GM23248 (cell line): ENCODE measurements at regions not wholly inside any gene's neighbourhood (a gene's known extent, or its start where the extent isn't known, plus 50 kb on each side); places are given as distances from the start of the nearest gene placed in this dataset.

Experiments used
- DNase-seq: peaks from one replicate; pipeline ENCODE4 v3.0.0-alpha.2; 2015
- H2AFZ ChIP-seq: fragments of 200-600 bp; sonication (generic); 2 replicates; pipeline ENCODE4 v1.6.1; 2016; ENCODE audit warnings: antibody characterized with exemption
- H3F3A ChIP-seq: fragments of 200-600 bp; sonication (generic); 2 replicates; pipeline ENCODE4 v1.6.1; 2016; ENCODE audit warnings: mild to moderate bottlenecking, antibody characterized with exemption, mixed run types; ENCODE audit not compliant: insufficient read depth
- H3K27ac ChIP-seq: fragments of 200-600 bp; sonication (generic); 2 replicates; pipeline ENCODE4 v1.5.1; 2016; ENCODE audit warnings: mild to moderate bottlenecking
- H3K27me3 ChIP-seq: fragments of 200-600 bp; sonication (generic); replicated peaks from 2 replicates; pipeline ENCODE4 v1.6.1; 2016; ENCODE audit warnings: mild to moderate bottlenecking; ENCODE audit not compliant: insufficient read depth
- H3K36me3 ChIP-seq: fragments of 200-600 bp; sonication (generic); 2 replicates; pipeline ENCODE4 v1.6.1; 2016; ENCODE audit warnings: low read depth, mild to moderate bottlenecking
- H3K4me1 ChIP-seq: fragments of 200-600 bp; sonication (generic); 2 replicates; pipeline ENCODE4 v1.6.1; 2016; ENCODE audit warnings: mild to moderate bottlenecking; ENCODE audit not compliant: insufficient read depth
- H3K4me2 ChIP-seq: fragments of 200-600 bp; sonication (generic); one replicate; pipeline ENCODE4 v1.6.1; 2016; ENCODE audit warnings: mild to moderate bottlenecking; ENCODE audit not compliant: unreplicated experiment
- H3K4me3 ChIP-seq: fragments of 200-600 bp; sonication (generic); 2 replicates; pipeline ENCODE4 v1.5.1; 2016; ENCODE audit warnings: mild to moderate bottlenecking
- H3K79me2 ChIP-seq: fragments of 200-600 bp; sonication (generic); 2 replicates; pipeline ENCODE4 v1.6.1; 2016; ENCODE audit warnings: mild to moderate bottlenecking; ENCODE audit not compliant: insufficient read depth
- H3K9ac ChIP-seq: fragments of 200-600 bp; sonication (generic); 2 replicates; pipeline ENCODE4 v1.6.1; 2016; ENCODE audit warnings: mild to moderate bottlenecking
- H3K9me2 ChIP-seq: fragments of 200-600 bp; sonication (generic); 2 replicates; pipeline ENCODE4 v1.6.1; 2016; ENCODE audit warnings: mixed run types, mild to moderate bottlenecking, moderate library complexity; ENCODE audit not compliant: insufficient read depth
- H3K9me3 ChIP-seq: fragments of 200-600 bp; sonication (generic); one replicate; pipeline ENCODE4 v1.6.1; 2017; ENCODE audit warnings: low read depth
- H4K20me1 ChIP-seq: fragments of 200-600 bp; sonication (generic); 2 replicates; pipeline ENCODE4 v1.6.0; 2016; ENCODE audit not compliant: insufficient read depth
- EZH2 ChIP-seq: fragments of 200-600 bp; sonication (generic); IDR thresholded peaks from 2 replicates; pipeline ENCODE4 v1.6.1; 2018; ENCODE audit warnings: antibody characterized with exemption, mild to moderate bottlenecking; ENCODE audit not compliant: insufficient read depth, poor library complexity, severe bottlenecking
- EZH2phosphoT487 ChIP-seq: fragments of 200-600 bp; sonication (generic); IDR thresholded peaks from 2 replicates; pipeline ENCODE4 v1.6.1; 2018; ENCODE audit warnings: antibody characterized with exemption, moderate library complexity, mild to moderate bottlenecking, low read depth; ENCODE audit not compliant: insufficient read depth
- WGBS, 2 experiments: methylation state at CpG; one replicate each; pipeline ENCODE4 v1.1.6; 2015 to 2017; ENCODE audit warnings: low lambda C conversion rate in 2 of 2, low coverage in 1 of 2; ENCODE audit errors: missing lambda C conversion rate in 2 of 2; 5-methylcytosine and 5-hydroxymethylcytosine counted together
- in situ Hi-C: fragments of 300-500 bp; cut with MboI; formaldehyde crosslinking; loops from 2 replicates; pipeline ENCODE4 v1.15.0; 2020

GRCh38 chr5:29518176-29518575, 1675.3 kb upstream of the CDH6 start:
- no peaks in the 10 kb centered on the region for H3K9me2 ChIP-seq
- 8 to 12% methylated on average over 2 of the region's 2 CpGs for WGBS, 2 experiments
- H2AFZ ChIP-seq = no peak overlapping the region
- TF ChIP-seq EZH2phosphoT487 (no peak), EZH2 (no peak)
- H3K27me3 ChIP-seq = no peaks in the 10 kb centered on the region
- no peaks in the 10 kb centered on the region for H3K79me2 ChIP-seq
- no peaks in the 10 kb centered on the region for H3K9me3 ChIP-seq
- in situ Hi-C loops = no loop called here
- no peak overlapping the region for H3K27ac ChIP-seq
- no peaks in the 10 kb centered on the region for H3K4me1 ChIP-seq
- no peak overlapping the region for H3K4me2 ChIP-seq
- H3K36me3 ChIP-seq = no peaks in the 10 kb centered on the region
- no peak overlapping the region for H3K4me3 ChIP-seq
- H4K20me1 ChIP-seq = no peaks in the 10 kb centered on the region
- no peak overlapping the region for H3K9ac ChIP-seq
- H3F3A ChIP-seq = no peaks in the 10 kb centered on the region
- no peak for DNase-seq

- Histone ChIP-seq H3K4me3 (no peak overlapping the region), H2AFZ (no peak overlapping the region), H3F3A (no peaks in the 10 kb centered on the region), H3K4me2 (no peak overlapping the region), H4K20me1 (no peaks in the 10 kb centered on the region), H3K9ac (no peak overlapping the region), H3K27me3 (no peaks in the 10 kb centered on the region), H3K36me3 (no peaks in the 10 kb centered on the region), H3K9me2 (no peaks in the 10 kb centered on the region), H3K27ac (no peak overlapping the region), H3K9me3 (no peaks in the 10 kb centered on the region), H3K79me2 (no peaks in the 10 kb centered on the region), H3K4me1 (no peaks in the 10 kb centered on the region)
- TF ChIP-seq EZH2phosphoT487 (no peak), EZH2 (no peak)
- 8 to 17% methylated on average over 2 of the region's 2 CpGs for WGBS, 2 experiments
- DNase-seq = no peak
- in situ Hi-C loops = no loop called here
These were observed 1677.3 kb upstream of the CDH6 start for GRCh38 chr5:29516224-29516623.

GRCh38 chr5:29508131-29508530, 1685.4 kb upstream of the CDH6 start:
- no peak overlapping the region for H3K9ac ChIP-seq
- no peaks in the 10 kb centered on the region for H3K36me3 ChIP-seq
- H3K9me2 ChIP-seq = no peaks in the 10 kb centered on the region
- H4K20me1 ChIP-seq = no peaks in the 10 kb centered on the region
- H3K27me3 ChIP-seq = no peaks in the 10 kb centered on the region
- no peak for DNase-seq
- in situ Hi-C loops = no loop called here
- H3K4me2 ChIP-seq = no peak overlapping the region
- TF ChIP-seq EZH2 (no peak), EZH2phosphoT487 (no peak)
- 55 to 56% methylated on average over 2 of the region's 2 CpGs for WGBS, 2 experiments
- H2AFZ ChIP-seq = no peak overlapping the region
- no peak overlapping the region for H3K27ac ChIP-seq
- H3F3A ChIP-seq = no peaks in the 10 kb centered on the region
- H3K9me3 ChIP-seq = peaks cover 3% of the 10 kb centered on the region
- no peaks in the 10 kb centered on the region for H3K79me2 ChIP-seq
- no peak overlapping the region for H3K4me3 ChIP-seq
- no peaks in the 10 kb centered on the region for H3K4me1 ChIP-seq

- Histone ChIP-seq H3K9me2 (no peaks in the 10 kb centered on the region), H3K9ac (no peak overlapping the region)
These were observed 1689.1 kb upstream of the CDH6 start for GRCh38 chr5:29504411-29504810.

GRCh38 chr5:29498860-29499259, 1694.6 kb upstream of the CDH6 start:
- Histone ChIP-seq H3F3A (no peaks in the 10 kb centered on the region), H3K79me2 (no peaks in the 10 kb centered on the region), H3K36me3 (no peaks in the 10 kb centered on the region), H3K4me1 (no peaks in the 10 kb centered on the region), H3K9ac (no peak overlapping the region), H3K9me3 (no peaks in the 10 kb centered on the region), H3K27ac (no peak overlapping the region), H3K4me3 (no peak overlapping the region), H3K27me3 (no peaks in the 10 kb centered on the region), H4K20me1 (no peaks in the 10 kb centered on the region), H3K9me2 (no peaks in the 10 kb centered on the region), H2AFZ (no peak overlapping the region), H3K4me2 (no peak overlapping the region)
- DNase-seq = no peak
- WGBS, 2 experiments = 29 to 32% methylated on average over 4 of the region's 4 CpGs
- in situ Hi-C loops = no loop called here
- TF ChIP-seq EZH2phosphoT487 (no peak), EZH2 (no peak)

More at GRCh38 chr5:29504411-29504810, 1689.1 kb upstream of the CDH6 start:
- Histone ChIP-seq H3K27me3 (no peaks in the 10 kb centered on the region), H3K9me3 (peaks cover 3% of the 10 kb centered on the region), H3K36me3 (no peaks in the 10 kb centered on the region), H3F3A (no peaks in the 10 kb centered on the region), H3K4me1 (no peaks in the 10 kb centered on the region), H3K79me2 (no peaks in the 10 kb centered on the region), H4K20me1 (no peaks in the 10 kb centered on the region), H3K4me3 (no peak overlapping the region), H3K27ac (no peak overlapping the region), H2AFZ (no peak overlapping the region), H3K4me2 (no peak overlapping the region)
- WGBS, 2 experiments = 4 to 9% methylated on average over 1 of the region's 1 CpG
- no peak for TF ChIP-seq EZH2
- no peak for TF ChIP-seq EZH2phosphoT487
- no peak for DNase-seq
- in situ Hi-C loops = no loop called here
